NB4 (cell line): ENCODE measurements at regions not wholly inside any gene's neighbourhood (a gene's known extent, or its start where the extent isn't known, plus 50 kb on each side); places are given as distances from the start of the nearest gene placed in this dataset.

Source experiments
- CTCF ChIP-seq: IDR thresholded peaks from one replicate; pipeline ENCODE4 v1.5.1; 2012; ENCODE audit warnings: low read depth, low read length
- MAX ChIP-seq: IDR thresholded peaks from 2 replicates; pipeline ENCODE4 v1.6.1; 2011; ENCODE audit warnings: low read depth, low read length
- POLR2A ChIP-seq: IDR thresholded peaks from 2 replicates; pipeline ENCODE4 v1.6.1; 2011; ENCODE audit warnings: mild to moderate bottlenecking; ENCODE audit not compliant: insufficient read length; ENCODE audit errors: extremely low read depth

GRCh38 chr4:10951306-10951705, 266.7 kb upstream of the CLNK start:
- no peak for TF ChIP-seq POLR2A
- TF ChIP-seq CTCF, result no peak
- no peak for TF ChIP-seq MAX
